Mesendoderm (in vitro differentiated cells): ENCODE measurements at regions not wholly inside any gene's neighbourhood (a gene's known extent, or its start where the extent isn't known, plus 50 kb on each side); places are given as distances from the start of the nearest gene placed in this dataset.

ENCODE experiments used
- DNase-seq: peaks from one replicate; pipeline ENCODE4 v3.0.0; 2013
- H2AK5ac ChIP-seq: 2 replicates; pipeline ENCODE4 v1.6.1; 2013; ENCODE audit warnings: low read length, inconsistent platforms
- H2BK120ac ChIP-seq: 2 replicates; pipeline ENCODE4 v1.6.1; 2013; ENCODE audit warnings: low read depth, mild to moderate bottlenecking, low read length, moderate library complexity, mixed read lengths
- H2BK15ac ChIP-seq: replicated peaks from 2 replicates; pipeline ENCODE4 v1.6.1; 2013; ENCODE audit warnings: low read depth, mild to moderate bottlenecking, moderate library complexity
- H2BK5ac ChIP-seq: 2 replicates; pipeline ENCODE4 v1.6.1; 2013; ENCODE audit warnings: low read length, inconsistent platforms
- H3K18ac ChIP-seq: 2 replicates; pipeline ENCODE4 v1.6.1; 2013; ENCODE audit warnings: mild to moderate bottlenecking, low read length, mixed read lengths
- H3K23ac ChIP-seq: one replicate; pipeline ENCODE4 v1.6.1; 2013; ENCODE audit warnings: low read length
- H3K27ac ChIP-seq: 2 replicates; pipeline ENCODE4 v1.5.1; 2013; ENCODE audit warnings: low read depth, mild to moderate bottlenecking, inconsistent platforms, low read length, moderate library complexity
- H3K27me3 ChIP-seq: 2 replicates; pipeline ENCODE4 v1.6.1; 2013; ENCODE audit warnings: low read length, control low read depth, mild to moderate bottlenecking, inconsistent platforms; ENCODE audit not compliant: insufficient read depth, poor library complexity
- H3K36me3 ChIP-seq: 2 replicates; pipeline ENCODE4 v1.6.1; 2013; ENCODE audit warnings: low read length, inconsistent platforms; ENCODE audit not compliant: control insufficient read depth, insufficient read depth
- H3K4ac ChIP-seq: one replicate; pipeline ENCODE4 v1.6.1; 2013; ENCODE audit warnings: low read depth, mild to moderate bottlenecking, low read length, moderate library complexity
- H3K4me1 ChIP-seq: 2 replicates; pipeline ENCODE4 v1.6.1; 2013; ENCODE audit warnings: low read depth, low read length, inconsistent platforms; ENCODE audit not compliant: control insufficient read depth
- H3K4me2 ChIP-seq: 2 replicates; pipeline ENCODE4 v1.6.1; 2013; ENCODE audit warnings: low read length
- H3K4me3 ChIP-seq: 2 replicates; pipeline ENCODE4 v1.5.1; 2013; ENCODE audit warnings: mild to moderate bottlenecking, low read length
- H3K56ac ChIP-seq: one replicate; pipeline ENCODE4 v1.6.1; 2013; ENCODE audit warnings: low read length
- H3K79me1 ChIP-seq: 2 replicates; pipeline ENCODE4 v1.6.1; 2013; ENCODE audit warnings: low read length, inconsistent platforms
- H3K79me2 ChIP-seq: 2 replicates; pipeline ENCODE4 v1.6.1; 2013; ENCODE audit warnings: mild to moderate bottlenecking, low read length; ENCODE audit not compliant: control insufficient read depth, insufficient read depth
- H3K9ac ChIP-seq: 2 replicates; pipeline ENCODE4 v1.6.1; 2013; ENCODE audit warnings: low read length, inconsistent platforms
- H4K5ac ChIP-seq: one replicate; pipeline ENCODE4 v1.6.1; 2013; ENCODE audit warnings: low read length
- H4K8ac ChIP-seq: one replicate; pipeline ENCODE4 v1.6.1; 2013; ENCODE audit warnings: low read depth, mild to moderate bottlenecking, control low read depth, low read length, moderate library complexity
- WGBS: extraction: QIAGEN DNeasy Blood & Tissue Kit; methylation state at CpG from one replicate; pipeline ENCODE4 v1.1.7; 2013; ENCODE audit warnings: low lambda C conversion rate, missing lambda C conversion rate; ENCODE audit not compliant: insufficient coverage; ENCODE audit errors: extremely low coverage; 5-methylcytosine and 5-hydroxymethylcytosine counted together

GRCh38 chr13:110773480-110773879 is 60.0 kb downstream of the ING1 start:
- Histone ChIP-seq H3K4me1 (no peaks in the 10 kb centered on the region), H3K4ac (no peak overlapping the region), H2BK15ac (no peak overlapping the region), H4K8ac (no peak overlapping the region), H3K23ac (no peak overlapping the region), H3K4me2 (no peak overlapping the region), H3K18ac (no peak overlapping the region), H3K79me1 (no peaks in the 10 kb centered on the region), H2BK5ac (no peak overlapping the region), H4K5ac (no peak overlapping the region), H3K9ac (no peak overlapping the region), H2AK5ac (no peak overlapping the region), H3K36me3 (no peaks in the 10 kb centered on the region), H2BK120ac (no peak overlapping the region), H3K79me2 (no peaks in the 10 kb centered on the region), H3K56ac (no peak overlapping the region), H3K4me3 (no peak overlapping the region), H3K27me3 (no peaks in the 10 kb centered on the region), H3K27ac (no peak overlapping the region)
- WGBS: no CpG with 5 or more reads among the region's 7 CpGs
- DNase-seq: no peak

DNA sequence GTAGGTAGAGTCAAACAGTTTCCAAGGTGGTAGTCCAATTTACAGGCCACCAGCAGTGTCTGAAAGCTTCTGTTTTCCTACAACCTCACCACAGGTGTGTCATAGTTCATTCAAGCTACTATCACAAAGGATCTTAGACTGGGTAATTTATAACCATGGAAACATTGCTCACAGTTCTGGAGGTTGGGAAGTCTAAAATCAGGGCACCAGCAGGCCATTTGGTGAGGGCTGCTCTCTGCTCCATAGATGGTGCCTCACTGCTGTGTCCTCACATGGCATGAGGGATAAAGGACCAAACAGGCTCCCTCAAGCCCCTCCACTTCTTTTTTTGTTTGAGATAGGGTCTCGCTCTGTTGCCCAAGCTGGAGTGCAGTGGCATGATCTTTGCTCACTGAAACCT is 60.6 kb downstream of the ING1 start:
- no peak overlapping the region for H2BK15ac ChIP-seq
- no peak overlapping the region for H3K18ac ChIP-seq
- no peak overlapping the region for H3K23ac ChIP-seq

GRCh38 chr13:110774490-110774889 is 61.0 kb downstream of the ING1 start:
- H3K4me1 ChIP-seq: no peaks in the 10 kb centered on the region
- H3K79me1 ChIP-seq: no peaks in the 10 kb centered on the region
- no peak overlapping the region for H3K27ac ChIP-seq
- H2BK5ac ChIP-seq: no peak overlapping the region
- no peak overlapping the region for H3K4ac ChIP-seq
- no peak overlapping the region for H3K56ac ChIP-seq
- H4K8ac ChIP-seq: no peak overlapping the region
- no peak overlapping the region for H2BK15ac ChIP-seq
- H3K4me2 ChIP-seq: no peak overlapping the region
- H3K27me3 ChIP-seq: no peaks in the 10 kb centered on the region
- H3K79me2 ChIP-seq: no peaks in the 10 kb centered on the region
- H3K36me3 ChIP-seq: no peaks in the 10 kb centered on the region
- H3K23ac ChIP-seq: no peak overlapping the region
- no peak overlapping the region for H2BK120ac ChIP-seq
- H3K18ac ChIP-seq: no peak overlapping the region
- H3K9ac ChIP-seq: no peak overlapping the region
- no peak overlapping the region for H2AK5ac ChIP-seq
- no peak overlapping the region for H4K5ac ChIP-seq
- DNase-seq: no peak
- H3K4me3 ChIP-seq: no peak overlapping the region
- WGBS: no CpG with 5 or more reads among the region's 6 CpGs

More for the DNA sequence above, 60.6 kb downstream of the ING1 start:
- Histone ChIP-seq H3K27ac (no peak overlapping the region), H3K4me3 (no peak overlapping the region), H3K4me2 (no peak overlapping the region), H2BK5ac (no peak overlapping the region), H2BK120ac (no peak overlapping the region), H3K27me3 (no peaks in the 10 kb centered on the region), H3K4me1 (no peaks in the 10 kb centered on the region), H4K5ac (no peak overlapping the region), H4K8ac (no peak overlapping the region), H2AK5ac (no peak overlapping the region), H3K79me2 (no peaks in the 10 kb centered on the region), H3K36me3 (no peaks in the 10 kb centered on the region), H3K4ac (no peak overlapping the region), H3K79me1 (no peaks in the 10 kb centered on the region), H3K9ac (no peak overlapping the region), H3K56ac (no peak overlapping the region)
- DNase-seq: no peak
- no CpG with 5 or more reads among the region's 1 CpG for WGBS

- Histone ChIP-seq H3K79me1 (no peaks in the 10 kb centered on the region), H3K18ac (no peak overlapping the region), H3K79me2 (no peaks in the 10 kb centered on the region), H3K27ac (no peak overlapping the region), H4K5ac (no peak overlapping the region), H3K36me3 (no peaks in the 10 kb centered on the region), H2BK15ac (no peak overlapping the region), H3K27me3 (no peaks in the 10 kb centered on the region), H4K8ac (no peak overlapping the region), H3K4me1 (no peaks in the 10 kb centered on the region), H2BK120ac (no peak overlapping the region), H3K23ac (no peak overlapping the region), H2BK5ac (no peak overlapping the region), H3K4me2 (no peak overlapping the region), H3K4me3 (no peak overlapping the region), H2AK5ac (no peak overlapping the region), H3K56ac (no peak overlapping the region), H3K9ac (no peak overlapping the region), H3K4ac (no peak overlapping the region)
- DNase-seq: no peak
- WGBS: no CpG with 5 or more reads among the region's 5 CpGs
These were observed 62.1 kb downstream of the ING1 start for GRCh38 chr13:110775576-110775975.

GRCh38 chr13:110777251-110777820 is 63.8 kb downstream of the ING1 start:
- no CpG with 5 or more reads among the region's 3 CpGs for WGBS
- H3K27ac ChIP-seq: no peak overlapping the region
- no peak overlapping the region for H4K8ac ChIP-seq
- no peaks in the 10 kb centered on the region for H3K4me1 ChIP-seq
- no peak overlapping the region for H3K4me2 ChIP-seq
- no peak overlapping the region for H3K9ac ChIP-seq
- no peak overlapping the region for H3K18ac ChIP-seq
- no peak overlapping the region for H2BK5ac ChIP-seq
- H3K79me2 ChIP-seq: no peaks in the 10 kb centered on the region
- H3K23ac ChIP-seq: no peak overlapping the region
- H2BK120ac ChIP-seq: no peak overlapping the region
- no peak overlapping the region for H3K4ac ChIP-seq
- no peak for DNase-seq
- H4K5ac ChIP-seq: no peak overlapping the region
- no peak overlapping the region for H3K56ac ChIP-seq
- no peaks in the 10 kb centered on the region for H3K27me3 ChIP-seq
- H3K36me3 ChIP-seq: no peaks in the 10 kb centered on the region
- no peak overlapping the region for H3K4me3 ChIP-seq
- no peaks in the 10 kb centered on the region for H3K79me1 ChIP-seq
- no peak overlapping the region for H2AK5ac ChIP-seq
- no peak overlapping the region for H2BK15ac ChIP-seq

- no peak overlapping the region for H2BK15ac ChIP-seq
- no peak overlapping the region for H2BK120ac ChIP-seq
- no peaks in the 10 kb centered on the region for H3K36me3 ChIP-seq
- H3K4me3 ChIP-seq: no peak overlapping the region
- H3K56ac ChIP-seq: no peak overlapping the region
- no peaks in the 10 kb centered on the region for H3K79me1 ChIP-seq
- H3K23ac ChIP-seq: no peak overlapping the region
- no peaks in the 10 kb centered on the region for H3K27me3 ChIP-seq
- no peak overlapping the region for H2AK5ac ChIP-seq
- no peak overlapping the region for H2BK5ac ChIP-seq
- H3K4ac ChIP-seq: no peak overlapping the region
- no peak overlapping the region for H4K5ac ChIP-seq
- no peak for DNase-seq
- no CpG with 5 or more reads among the region's 3 CpGs for WGBS
- H3K27ac ChIP-seq: no peak overlapping the region
- no peak overlapping the region for H3K4me2 ChIP-seq
- no peak overlapping the region for H3K18ac ChIP-seq
- H3K4me1 ChIP-seq: no peaks in the 10 kb centered on the region
- no peaks in the 10 kb centered on the region for H3K79me2 ChIP-seq
- no peak overlapping the region for H4K8ac ChIP-seq
- no peak overlapping the region for H3K9ac ChIP-seq
These were observed 65.5 kb downstream of the ING1 start for GRCh38 chr13:110779022-110779421.
